A673 (cell line): ENCODE measurements at regions not wholly inside any gene's neighbourhood (a gene's known extent, or its start where the extent isn't known, plus 50 kb on each side); places are given as distances from the start of the nearest gene placed in this dataset.
"Not testable (repeated sequence)": the region's sequence is repeated elsewhere in the genome, so short reads cannot be mapped to it uniquely, and the experiment has no call there.

ENCODE experiments used
- EZH2 ChIP-seq: fragments of 200-600 bp; sonication (generic); IDR thresholded peaks from 2 replicates; pipeline ENCODE4 v1.6.1; 2017; ENCODE audit warnings: borderline replicate concordance, low read depth, mild to moderate bottlenecking, mixed read lengths, antibody characterized with exemption, low read length; ENCODE audit not compliant: poor library complexity, severe bottlenecking
- TF ChIP-seq, protein P1 (sequence below): fragments of 300-800, 200-600 bp; sonication (generic); conservative IDR thresholded peaks from 2 replicates; pipeline ENCODE4 v1.5.1; 2017; ENCODE audit warnings: low read depth, mild to moderate bottlenecking, antibody characterized with exemption, low read length, moderate library complexity, mixed read lengths

DNA sequence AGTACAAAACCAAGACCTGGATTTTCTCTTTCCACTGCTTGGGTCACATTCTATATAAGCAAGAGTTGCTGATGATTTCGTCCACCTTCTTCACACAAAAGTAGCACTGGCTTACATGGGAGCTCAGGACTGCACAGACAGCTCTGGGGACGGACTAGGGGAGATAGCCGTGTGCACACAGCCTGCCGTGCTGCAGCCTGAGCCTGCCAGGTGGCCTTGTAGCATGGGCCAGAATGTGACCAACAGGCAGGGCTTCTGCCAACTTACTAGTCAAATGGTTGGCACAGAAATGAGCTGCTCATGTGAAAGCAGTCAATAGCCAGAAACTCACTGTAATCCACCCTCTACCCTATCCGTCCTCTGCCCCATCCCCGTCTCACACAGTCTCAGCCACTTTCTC, 299.0 kb downstream of the ANAPC1 start:
- TF ChIP-seq, protein P1, sequence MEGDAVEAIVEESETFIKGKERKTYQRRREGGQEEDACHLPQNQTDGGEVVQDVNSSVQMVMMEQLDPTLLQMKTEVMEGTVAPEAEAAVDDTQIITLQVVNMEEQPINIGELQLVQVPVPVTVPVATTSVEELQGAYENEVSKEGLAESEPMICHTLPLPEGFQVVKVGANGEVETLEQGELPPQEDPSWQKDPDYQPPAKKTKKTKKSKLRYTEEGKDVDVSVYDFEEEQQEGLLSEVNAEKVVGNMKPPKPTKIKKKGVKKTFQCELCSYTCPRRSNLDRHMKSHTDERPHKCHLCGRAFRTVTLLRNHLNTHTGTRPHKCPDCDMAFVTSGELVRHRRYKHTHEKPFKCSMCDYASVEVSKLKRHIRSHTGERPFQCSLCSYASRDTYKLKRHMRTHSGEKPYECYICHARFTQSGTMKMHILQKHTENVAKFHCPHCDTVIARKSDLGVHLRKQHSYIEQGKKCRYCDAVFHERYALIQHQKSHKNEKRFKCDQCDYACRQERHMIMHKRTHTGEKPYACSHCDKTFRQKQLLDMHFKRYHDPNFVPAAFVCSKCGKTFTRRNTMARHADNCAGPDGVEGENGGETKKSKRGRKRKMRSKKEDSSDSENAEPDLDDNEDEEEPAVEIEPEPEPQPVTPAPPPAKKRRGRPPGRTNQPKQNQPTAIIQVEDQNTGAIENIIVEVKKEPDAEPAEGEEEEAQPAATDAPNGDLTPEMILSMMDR: not testable (repeated sequence)
- not testable (repeated sequence) for TF ChIP-seq EZH2
